ENCODE measurements at regions not wholly inside any gene's neighbourhood (a gene's known extent, or its start where the extent isn't known, plus 50 kb on each side); places are given as distances from the start of the nearest gene placed in this dataset.

GRCh38 chr2:184272056-184272455 lies 326.3 kb upstream of the ZNF804A start:
- TF ChIP-seq CTCF (conservative IDR thresholded peaks at IDR 0.05; ENCODE audit: low read depth, low read length): no peak
- TF ChIP-seq EZH2phosphoT487 (IDR thresholded peaks at IDR 0.05; ENCODE audit: borderline replicate concordance, low read length): no peak
